GM12878 (cell line): ENCODE measurements at regions not wholly inside any gene's neighbourhood (a gene's known extent, or its start where the extent isn't known, plus 50 kb on each side); places are given as distances from the start of the nearest gene placed in this dataset.

ENCODE experiments used
- ASH2L ChIP-seq: fragments of 300-600, 200-600 bp; sonication (generic); IDR thresholded peaks from 2 replicates; pipeline ENCODE4 v1.6.1; 2017; ENCODE audit warnings: low read depth, mild to moderate bottlenecking, borderline replicate concordance
- BCL11A ChIP-seq: IDR thresholded peaks from 2 replicates; pipeline ENCODE4 v1.6.1; 2011; ENCODE audit warnings: low read depth, low read length
- CBFB ChIP-seq: IDR thresholded peaks from 2 replicates; pipeline ENCODE4 v1.6.1; 2016; ENCODE audit warnings: antibody characterized with exemption, low read depth
- EED ChIP-seq: sonication (generic); IDR thresholded peaks from 2 replicates; pipeline ENCODE4 v1.6.1; 2016; ENCODE audit warnings: antibody characterized with exemption, low read depth
- EGR1 ChIP-seq, 2 experiments: IDR thresholded peaks; 1 replicate in 1 of 2; 2 replicates in 1 of 2; pipeline ENCODE4 v1.6.1; 2011 to 2012; ENCODE audit warnings: low read depth in 2 of 2, low read length in 2 of 2, borderline replicate concordance in 1 of 2, mild to moderate bottlenecking in 1 of 2, moderate library complexity in 1 of 2
- FOXK2 ChIP-seq: fragments of 450-650 bp; IDR thresholded peaks from 2 replicates; pipeline ENCODE4 v1.6.1; 2017; ENCODE audit warnings: mild to moderate bottlenecking, moderate library complexity
- IKZF1 ChIP-seq: fragments of 450-650 bp; conservative IDR thresholded peaks from 2 replicates; pipeline ENCODE4 v1.6.1; 2017; ENCODE audit warnings: antibody characterized with exemption, mild to moderate bottlenecking
- KDM1A ChIP-seq: fragments of 200-600 bp; sonication (generic); IDR thresholded peaks from 2 replicates; pipeline ENCODE4 v1.6.1; 2016; ENCODE audit warnings: borderline replicate concordance
- LARP7 ChIP-seq: fragments of 450-650 bp; IDR thresholded peaks from 2 replicates; pipeline ENCODE4 v1.6.1; 2017; ENCODE audit warnings: mild to moderate bottlenecking
- MTA2 ChIP-seq: fragments of 450-650 bp; IDR thresholded peaks from 2 replicates; pipeline ENCODE4 v1.6.1; 2016; ENCODE audit warnings: low read depth, mild to moderate bottlenecking, moderate library complexity
- MYC ChIP-seq: IDR thresholded peaks from 2 replicates; pipeline ENCODE4 v1.6.1; 2011; ENCODE audit warnings: mild to moderate bottlenecking, low read length, moderate library complexity, inconsistent platforms; ENCODE audit not compliant: insufficient read depth, insufficient replicate concordance, insufficient read length, severe bottlenecking
- NFIC ChIP-seq: IDR thresholded peaks from 2 replicates; pipeline ENCODE4 v1.6.1; 2012; ENCODE audit warnings: low read depth, mild to moderate bottlenecking, inconsistent platforms, low read length, moderate library complexity
- PAX5 ChIP-seq: IDR thresholded peaks from 2 replicates; pipeline ENCODE4 v1.6.1; 2011; ENCODE audit warnings: low read depth, low read length, borderline replicate concordance
- PAX8 ChIP-seq: fragments of 450-650 bp; IDR thresholded peaks from 2 replicates; pipeline ENCODE4 v1.6.1; 2017; ENCODE audit warnings: mild to moderate bottlenecking, moderate library complexity
- PML ChIP-seq: IDR thresholded peaks from 2 replicates; pipeline ENCODE4 v1.6.1; 2012; ENCODE audit warnings: low read length, inconsistent platforms
- POLR2A ChIP-seq: IDR thresholded peaks from 2 replicates; pipeline ENCODE4 v1.6.1; 2011; ENCODE audit warnings: low read depth, mild to moderate bottlenecking, low read length
- POLR2AphosphoS2 ChIP-seq: IDR thresholded peaks from 2 replicates; pipeline ENCODE4 v1.6.1; 2011; ENCODE audit warnings: low read depth, mild to moderate bottlenecking, low read length, improper control_type of control experiment, moderate library complexity
- RAD21 ChIP-seq: IDR thresholded peaks from 2 replicates; pipeline ENCODE4 v1.6.1; 2011; ENCODE audit warnings: mild to moderate bottlenecking, low read depth, low read length, moderate library complexity; ENCODE audit not compliant: insufficient read depth
- RAD51 ChIP-seq: fragments of 450-650 bp; IDR thresholded peaks from 2 replicates; pipeline ENCODE4 v1.6.1; 2016; ENCODE audit warnings: moderate library complexity, mild to moderate bottlenecking, inconsistent platforms
- RCOR1 ChIP-seq: conservative IDR thresholded peaks from 2 replicates; pipeline ENCODE4 v1.6.1; 2012; ENCODE audit warnings: low read depth, low read length, improper control_type of control experiment
- SIN3A ChIP-seq: IDR thresholded peaks from 2 replicates; pipeline ENCODE4 v1.6.1; 2012; ENCODE audit warnings: low read depth, low read length, improper control_type of control experiment
- SMAD1 ChIP-seq: fragments of 450-650 bp; IDR thresholded peaks from 2 replicates; pipeline ENCODE4 v1.6.1; 2018; ENCODE audit warnings: mild to moderate bottlenecking, low read depth; ENCODE audit not compliant: partially characterized antibody
- SPI1 ChIP-seq: IDR thresholded peaks from 2 replicates; pipeline ENCODE4 v1.6.1; 2011; ENCODE audit warnings: low read depth, mild to moderate bottlenecking, low read length, moderate library complexity, borderline replicate concordance; ENCODE audit not compliant: insufficient read depth
- STAT1 ChIP-seq: fragments of 450-650 bp; conservative IDR thresholded peaks from 2 replicates; pipeline ENCODE4 v1.6.1; 2014; ENCODE audit warnings: antibody characterized with exemption, mild to moderate bottlenecking
- STAT3 ChIP-seq: IDR thresholded peaks from 2 replicates; pipeline ENCODE4 v1.6.1; 2011; ENCODE audit warnings: low read depth, low read length, improper control_type of control experiment
- SUPT20H ChIP-seq: IDR thresholded peaks from 2 replicates; pipeline ENCODE4 v1.6.1; 2011; ENCODE audit warnings: low read depth, mild to moderate bottlenecking, low read length, moderate library complexity, borderline replicate concordance; ENCODE audit not compliant: control insufficient read depth
- TAF1 ChIP-seq: IDR thresholded peaks from 2 replicates; pipeline ENCODE4 v1.6.1; 2011; ENCODE audit warnings: mild to moderate bottlenecking, low read depth, low read length, borderline replicate concordance
- WRNIP1 ChIP-seq: IDR thresholded peaks from 2 replicates; pipeline ENCODE4 v1.6.1; 2011; ENCODE audit warnings: low read depth, low read length, improper control_type of control experiment, borderline replicate concordance
- ZZZ3 ChIP-seq: IDR thresholded peaks from 2 replicates; pipeline ENCODE4 v1.6.1; 2011; ENCODE audit warnings: low read depth; ENCODE audit not compliant: control insufficient read depth, insufficient read length
- TF ChIP-seq, protein P1 (sequence below), 3 experiments: IDR thresholded peaks in 2 of 3; conservative IDR thresholded peaks in 1 of 3; 2 replicates each; pipeline ENCODE4 v1.5.1; 2011; ENCODE audit warnings: low read depth in 3 of 3, low read length in 3 of 3, mild to moderate bottlenecking in 3 of 3, control low read depth in 2 of 3, moderate library complexity in 2 of 3, inconsistent platforms in 1 of 3, mixed read lengths in 1 of 3; ENCODE audit not compliant: control insufficient read depth in 2 of 3, insufficient read depth in 1 of 3; ENCODE audit errors: extremely low read depth in 1 of 3
- TF ChIP-seq, protein P2 (sequence below): IDR thresholded peaks from 2 replicates; pipeline ENCODE4 v1.6.1; 2012; ENCODE audit warnings: low read depth, low read length, improper control_type of control experiment

DNA sequence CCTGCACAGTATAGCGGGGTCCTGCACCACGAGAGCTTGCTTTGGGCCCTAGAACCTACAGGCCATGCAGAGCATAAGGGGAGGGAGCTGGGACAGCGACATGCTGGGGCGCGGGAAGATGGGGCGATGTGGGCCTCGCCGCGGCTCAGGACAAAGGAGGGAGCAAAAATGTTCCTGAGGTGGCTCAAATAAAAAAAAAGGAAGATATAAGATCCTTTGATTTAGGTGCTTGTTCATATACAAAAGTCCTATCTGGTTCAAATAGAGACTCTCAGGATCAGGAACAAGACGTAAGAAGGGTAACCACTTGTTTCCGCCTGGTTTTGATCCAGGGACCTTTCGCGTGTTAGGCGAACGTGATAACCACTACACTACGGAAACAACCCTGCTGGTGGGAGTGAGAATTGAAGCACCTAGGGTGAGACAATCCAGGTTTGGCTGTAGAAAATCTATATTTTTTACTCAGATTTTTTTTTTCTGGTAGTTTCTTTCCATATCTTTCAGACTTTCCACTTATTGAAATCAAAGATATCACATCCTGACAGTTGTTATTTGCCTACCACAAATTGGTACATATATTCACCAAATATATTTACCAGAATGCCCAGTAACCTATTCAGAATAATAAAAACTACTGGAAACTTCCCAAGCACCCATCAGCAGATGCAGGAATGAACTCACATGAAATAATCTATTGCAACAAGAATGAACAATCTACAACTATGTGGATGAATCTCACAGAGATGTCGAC is 177.9 kb upstream of the ZNF184 start (continued):
- TF ChIP-seq, protein P1, sequence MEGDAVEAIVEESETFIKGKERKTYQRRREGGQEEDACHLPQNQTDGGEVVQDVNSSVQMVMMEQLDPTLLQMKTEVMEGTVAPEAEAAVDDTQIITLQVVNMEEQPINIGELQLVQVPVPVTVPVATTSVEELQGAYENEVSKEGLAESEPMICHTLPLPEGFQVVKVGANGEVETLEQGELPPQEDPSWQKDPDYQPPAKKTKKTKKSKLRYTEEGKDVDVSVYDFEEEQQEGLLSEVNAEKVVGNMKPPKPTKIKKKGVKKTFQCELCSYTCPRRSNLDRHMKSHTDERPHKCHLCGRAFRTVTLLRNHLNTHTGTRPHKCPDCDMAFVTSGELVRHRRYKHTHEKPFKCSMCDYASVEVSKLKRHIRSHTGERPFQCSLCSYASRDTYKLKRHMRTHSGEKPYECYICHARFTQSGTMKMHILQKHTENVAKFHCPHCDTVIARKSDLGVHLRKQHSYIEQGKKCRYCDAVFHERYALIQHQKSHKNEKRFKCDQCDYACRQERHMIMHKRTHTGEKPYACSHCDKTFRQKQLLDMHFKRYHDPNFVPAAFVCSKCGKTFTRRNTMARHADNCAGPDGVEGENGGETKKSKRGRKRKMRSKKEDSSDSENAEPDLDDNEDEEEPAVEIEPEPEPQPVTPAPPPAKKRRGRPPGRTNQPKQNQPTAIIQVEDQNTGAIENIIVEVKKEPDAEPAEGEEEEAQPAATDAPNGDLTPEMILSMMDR (IDR thresholded peaks at IDR 0.05 in 2 of 3, conservative IDR thresholded peaks at IDR 0.05 in 1 of 3; ENCODE audit: control insufficient read depth in 2 of 3, extremely low read depth in 1 of 3, insufficient read depth in 1 of 3, low read depth in 3 of 3, low read length in 3 of 3): peak; percentile 33 to 45 (median 36); a peak in 5 of 6 replicates
- TF ChIP-seq TAF1 (no peak), ZZZ3 (no peak), WRNIP1 (no peak), RAD21 (no peak), SMAD1 (no peak), RCOR1 (no peak), KDM1A (no peak), POLR2A (no peak), PML (no peak), POLR2AphosphoS2 (no peak), SUPT20H (no peak), SIN3A (no peak), BCL11A (no peak), ASH2L (no peak), EGR1 (IDR thresholded peaks at IDR 0.05; ENCODE audit: borderline replicate concordance in 1 of 2, low read depth in 2 of 2, low read length in 2 of 2) (no peak), PAX8 (no peak), MTA2 (no peak), FOXK2 (no peak), IKZF1 (no peak), EED (no peak), NFIC (no peak; the same call in 1 of the 2 replicates), CBFB (0 out of 2 replicates have a peak, but pooled peaks have one; percentile 38), PAX5 (no peak), STAT1 (no peak), STAT3 (no peak), MYC (no peak), LARP7 (no peak), RAD51 (no peak), SPI1 (no peak)
- TF ChIP-seq, protein P2, sequence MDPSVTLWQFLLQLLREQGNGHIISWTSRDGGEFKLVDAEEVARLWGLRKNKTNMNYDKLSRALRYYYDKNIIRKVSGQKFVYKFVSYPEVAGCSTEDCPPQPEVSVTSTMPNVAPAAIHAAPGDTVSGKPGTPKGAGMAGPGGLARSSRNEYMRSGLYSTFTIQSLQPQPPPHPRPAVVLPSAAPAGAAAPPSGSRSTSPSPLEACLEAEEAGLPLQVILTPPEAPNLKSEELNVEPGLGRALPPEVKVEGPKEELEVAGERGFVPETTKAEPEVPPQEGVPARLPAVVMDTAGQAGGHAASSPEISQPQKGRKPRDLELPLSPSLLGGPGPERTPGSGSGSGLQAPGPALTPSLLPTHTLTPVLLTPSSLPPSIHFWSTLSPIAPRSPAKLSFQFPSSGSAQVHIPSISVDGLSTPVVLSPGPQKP: no peak
